ENCODE measurements at regions not wholly inside any gene's neighbourhood (a gene's known extent, or its start where the extent isn't known, plus 50 kb on each side); places are given as distances from the start of the nearest gene placed in this dataset.
A peak's percentile ranks its signal among the peaks of the same experiment; 100 is the strongest.

DNA sequence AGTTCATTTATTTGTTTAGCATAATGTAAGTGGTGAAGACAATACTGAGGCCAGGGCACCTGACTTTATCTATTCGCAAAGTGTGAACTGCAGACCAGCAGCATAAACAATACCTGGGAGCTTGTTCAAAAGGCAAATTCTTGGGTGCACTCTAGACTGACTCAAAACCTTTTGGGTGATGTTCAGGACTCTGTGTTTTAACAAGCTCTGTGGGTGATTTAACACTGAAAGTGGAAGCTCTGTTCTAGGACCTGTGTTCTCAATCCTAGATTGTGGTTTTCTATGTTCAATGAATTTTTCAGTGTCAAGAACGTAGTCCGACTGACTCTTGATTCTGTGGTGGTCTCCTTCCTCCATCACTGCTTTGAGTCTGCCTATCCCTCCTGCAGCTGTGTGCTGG lies 71.9 kb downstream of the GPR88 start:
- no peak overlapping the region for H4K8ac ChIP-seq (replicated peaks; ENCODE audit: insufficient read length, low read depth, low read length)
- no peak overlapping the region for H2AFZ ChIP-seq (ENCODE audit: low read length)
- no peak overlapping the region for H3K4me2 ChIP-seq (ENCODE audit: insufficient read depth, insufficient read length, low read length)
- H2BK120ac ChIP-seq (ENCODE audit: low read depth, low read length, poor library complexity, severe bottlenecking), result no peak overlapping the region
- no peak overlapping the region for H2BK15ac ChIP-seq (ENCODE audit: low read depth, low read length)
- H3K79me1 ChIP-seq (ENCODE audit: insufficient read depth, low read depth, low read length, poor library complexity, severe bottlenecking), result no peaks in the 10 kb centered on the region
- no peak overlapping the region for H3K9ac ChIP-seq (ENCODE audit: extremely low read depth, insufficient read length, low read length)
- H2BK5ac ChIP-seq (ENCODE audit: insufficient read length, low read length), result no peak overlapping the region
- H3K4ac ChIP-seq (ENCODE audit: low read depth, low read length), result no peak overlapping the region
- H3K9me3 ChIP-seq (ENCODE audit: control insufficient read depth, low read depth, low read length), result no peaks in the 10 kb centered on the region
- Mint-ChIP-seq H3K27me3 (ENCODE audit: low read depth) (peaks cover 3% of the 10 kb centered on the region; the same call in 1 of the 2 replicates), H3K36me3 (ENCODE audit: insufficient read depth in 1 of 3, low read depth in 3 of 3) (no peaks in the 10 kb centered on the region), H3K4me3 (no peak overlapping the region), H3K27ac (peak overlapping the region in 1 of 3 experiments; percentile 56; a peak in 1 of 7 replicates), H3K9me3 (peaks cover 2 to 3% of the 10 kb centered on the region in 2 experiments; a peak in 1 of 5 replicates), H3K4me1 (0 out of 4 replicates have a peak, but pooled peaks cover 0 to 3% of the 10 kb centered on the region in 2 experiments)
- H3K27me3 ChIP-seq (ENCODE audit: insufficient read depth, low read length), result no peaks in the 10 kb centered on the region
- H3K14ac ChIP-seq (ENCODE audit: insufficient read depth, low read length), result no peak overlapping the region
- H4K20me1 ChIP-seq (ENCODE audit: control insufficient read depth, insufficient read depth, insufficient read length), result no peaks in the 10 kb centered on the region
- H3K4me1 ChIP-seq (ENCODE audit: insufficient read depth, low read length), result no peaks in the 10 kb centered on the region
- H3K23me2 ChIP-seq (ENCODE audit: insufficient read length, low read depth, low read length, poor library complexity, severe bottlenecking), result no peaks in the 10 kb centered on the region
- no peak overlapping the region for H3K23ac ChIP-seq (ENCODE audit: insufficient read length, low read depth, low read length)
- H4K91ac ChIP-seq (ENCODE audit: insufficient read length, low read depth, low read length), result no peak overlapping the region
- TF ChIP-seq, protein P1, sequence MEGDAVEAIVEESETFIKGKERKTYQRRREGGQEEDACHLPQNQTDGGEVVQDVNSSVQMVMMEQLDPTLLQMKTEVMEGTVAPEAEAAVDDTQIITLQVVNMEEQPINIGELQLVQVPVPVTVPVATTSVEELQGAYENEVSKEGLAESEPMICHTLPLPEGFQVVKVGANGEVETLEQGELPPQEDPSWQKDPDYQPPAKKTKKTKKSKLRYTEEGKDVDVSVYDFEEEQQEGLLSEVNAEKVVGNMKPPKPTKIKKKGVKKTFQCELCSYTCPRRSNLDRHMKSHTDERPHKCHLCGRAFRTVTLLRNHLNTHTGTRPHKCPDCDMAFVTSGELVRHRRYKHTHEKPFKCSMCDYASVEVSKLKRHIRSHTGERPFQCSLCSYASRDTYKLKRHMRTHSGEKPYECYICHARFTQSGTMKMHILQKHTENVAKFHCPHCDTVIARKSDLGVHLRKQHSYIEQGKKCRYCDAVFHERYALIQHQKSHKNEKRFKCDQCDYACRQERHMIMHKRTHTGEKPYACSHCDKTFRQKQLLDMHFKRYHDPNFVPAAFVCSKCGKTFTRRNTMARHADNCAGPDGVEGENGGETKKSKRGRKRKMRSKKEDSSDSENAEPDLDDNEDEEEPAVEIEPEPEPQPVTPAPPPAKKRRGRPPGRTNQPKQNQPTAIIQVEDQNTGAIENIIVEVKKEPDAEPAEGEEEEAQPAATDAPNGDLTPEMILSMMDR (conservative IDR thresholded peaks at IDR 0.05), result no peak
- H3K56ac ChIP-seq (ENCODE audit: insufficient read length, low read depth, low read length), result no peak overlapping the region
- no peak overlapping the region for H3K27ac ChIP-seq (ENCODE audit: insufficient read length, low read depth, low read length)
- H2BK12ac ChIP-seq (ENCODE audit: insufficient read length, low read depth, low read length), result no peak overlapping the region
- H4K5ac ChIP-seq (ENCODE audit: insufficient read length, low read depth, low read length), result no peak overlapping the region
- H3K18ac ChIP-seq (ENCODE audit: insufficient read length, low read depth, low read length), result no peak overlapping the region
- no peaks in the 10 kb centered on the region for H3K79me2 ChIP-seq (ENCODE audit: insufficient read depth, low read length)
- no peak overlapping the region for H2AK5ac ChIP-seq (ENCODE audit: insufficient read length, low read length)
- no peak overlapping the region for H3T11ph ChIP-seq (ENCODE audit: low read length)
- H2BK20ac ChIP-seq (ENCODE audit: low read depth, low read length, poor library complexity, severe bottlenecking), result no peak overlapping the region
- no CpG with 5 or more reads among the region's 3 CpGs for WGBS (ENCODE audit: extremely low coverage, insufficient read length, low lambda C conversion rate)
- DNase-seq, result no peak

Data from H9 (cell line).